ENCODE measurements at regions not wholly inside any gene's neighbourhood (a gene's known extent, or its start where the extent isn't known, plus 50 kb on each side); places are given as distances from the start of the nearest gene placed in this dataset.
"Not testable (repeated sequence)": the region's sequence is repeated elsewhere in the genome, so short reads cannot be mapped to it uniquely, and the experiment has no call there.

DNA sequence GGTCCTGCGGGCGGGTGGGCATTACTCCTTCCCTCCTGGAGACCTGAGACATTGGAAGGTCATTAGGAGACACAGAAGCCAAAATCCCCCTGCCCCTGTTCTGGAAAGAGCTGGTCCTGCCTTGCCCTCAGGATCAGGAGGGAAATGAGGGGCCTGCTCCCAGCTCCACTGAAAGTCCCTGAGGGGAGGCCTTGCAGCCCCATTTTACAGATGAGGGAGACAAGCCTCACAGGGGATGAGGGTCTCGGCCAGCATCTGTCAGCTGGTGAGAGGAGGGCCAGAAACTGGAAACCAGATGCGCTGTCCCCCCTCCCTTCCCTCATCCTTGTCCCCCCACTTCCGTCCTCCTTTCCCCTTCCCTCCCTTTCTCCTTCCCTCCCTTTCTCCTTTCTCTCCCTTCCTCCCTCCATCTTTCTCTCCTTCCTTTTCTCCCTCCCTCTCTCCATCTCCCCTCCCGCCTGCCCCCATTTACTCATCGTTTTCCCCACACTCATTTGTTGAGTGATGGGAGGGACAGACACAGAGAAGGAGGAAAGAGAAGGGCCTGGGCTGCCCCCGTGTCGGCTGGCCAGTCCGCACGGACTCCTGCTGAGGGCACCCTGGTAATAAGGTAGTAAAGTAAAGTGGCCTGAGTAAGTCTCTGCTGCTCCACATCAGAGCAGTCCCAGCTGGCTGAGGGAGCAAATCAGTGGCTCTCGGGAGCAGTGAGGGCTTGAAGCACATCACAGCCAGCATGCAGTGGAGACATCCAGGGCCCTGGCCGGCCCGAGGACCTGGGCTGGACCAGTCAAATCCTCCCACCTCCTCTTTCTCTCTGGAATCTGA, 112.4 kb upstream of the ALDH1A3 start:
- FAIRE-seq = no peak

DNA sequence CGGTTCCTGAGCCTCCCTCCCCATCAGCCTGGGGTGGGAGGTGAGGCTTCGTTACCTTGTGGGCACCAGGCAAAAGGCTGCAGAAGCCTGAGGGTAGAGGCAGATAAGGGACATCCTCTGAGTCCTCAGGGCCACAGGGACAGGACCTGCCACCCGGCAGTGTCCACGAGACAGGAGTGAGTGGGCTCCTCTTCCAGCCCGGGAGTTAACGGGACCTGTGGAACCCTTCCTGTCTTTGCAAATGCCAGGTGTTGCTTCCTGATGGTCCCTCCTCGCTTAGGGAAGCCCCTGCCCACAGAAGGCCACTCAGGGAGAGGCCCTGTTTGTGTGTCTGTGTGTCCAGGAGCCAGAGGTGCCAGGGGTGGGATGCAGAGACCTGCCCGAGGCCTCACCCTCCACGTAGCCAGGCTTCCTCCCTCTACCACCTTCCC, 111.1 kb upstream of the ALDH1A3 start:
- no peak for FAIRE-seq

DNA sequence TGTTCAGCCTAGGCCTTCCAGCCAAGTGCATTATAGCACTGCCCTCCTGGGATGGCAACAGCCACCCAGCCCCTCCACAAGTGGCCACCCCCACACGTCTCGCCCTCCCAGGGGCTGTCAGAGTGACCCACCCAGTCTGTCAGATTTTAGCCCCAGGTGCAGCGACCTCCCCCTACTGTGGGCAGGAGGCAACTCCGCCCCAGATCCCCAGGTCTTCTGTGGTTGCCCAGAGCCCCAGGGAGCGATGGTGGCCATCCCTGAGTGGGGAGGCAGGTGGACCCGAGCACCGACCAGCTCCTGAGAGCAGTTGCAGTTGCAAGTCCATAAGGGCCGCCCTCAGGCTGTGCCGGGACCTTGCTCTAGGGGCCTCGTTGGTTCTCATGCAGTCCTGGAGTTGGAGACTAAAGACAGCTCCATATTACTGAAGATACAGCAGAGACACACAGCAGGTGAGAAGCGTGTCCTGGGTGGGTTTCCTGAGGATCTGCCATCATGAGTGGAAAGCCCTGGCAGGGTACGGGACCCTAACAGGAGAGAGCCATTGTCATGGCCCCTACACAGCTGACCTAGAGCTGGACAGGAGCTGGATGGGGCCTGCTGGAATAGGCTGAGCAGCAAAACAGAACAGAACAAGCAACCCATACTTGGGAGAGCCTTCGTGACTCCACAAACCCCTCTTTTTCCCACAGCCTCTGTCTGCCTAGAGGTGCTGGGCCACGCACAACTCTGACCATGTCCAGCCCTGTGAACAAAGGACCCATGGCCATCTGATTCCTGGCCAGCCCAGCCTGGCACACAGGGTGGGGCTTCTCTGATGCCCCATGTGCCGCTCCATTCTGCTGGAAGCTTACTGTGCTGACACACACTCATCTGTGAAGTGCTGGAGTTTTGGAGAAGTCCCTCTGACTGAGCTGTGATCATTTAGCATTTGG, 110.3 kb upstream of the ALDH1A3 start:
- FAIRE-seq = no peak

DNA sequence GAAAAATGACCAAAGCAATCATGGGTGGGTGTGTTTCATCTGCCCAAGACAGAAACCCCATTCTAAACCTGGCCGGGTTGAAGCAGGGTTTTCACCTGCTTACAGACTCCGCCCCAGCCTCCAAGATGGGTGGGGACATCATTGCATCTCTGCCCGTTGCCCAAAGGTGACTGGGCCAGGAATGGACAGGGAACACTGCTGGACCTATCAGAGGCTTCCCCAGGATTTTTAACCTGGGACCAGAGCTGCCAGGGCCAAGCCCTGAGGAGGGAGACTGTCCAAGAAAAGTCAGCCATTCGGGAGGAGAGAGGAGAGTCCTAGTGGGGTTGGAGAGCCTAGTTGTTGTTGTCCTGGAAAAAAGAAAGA, 109.7 kb upstream of the ALDH1A3 start:
- no peak for FAIRE-seq

DNA sequence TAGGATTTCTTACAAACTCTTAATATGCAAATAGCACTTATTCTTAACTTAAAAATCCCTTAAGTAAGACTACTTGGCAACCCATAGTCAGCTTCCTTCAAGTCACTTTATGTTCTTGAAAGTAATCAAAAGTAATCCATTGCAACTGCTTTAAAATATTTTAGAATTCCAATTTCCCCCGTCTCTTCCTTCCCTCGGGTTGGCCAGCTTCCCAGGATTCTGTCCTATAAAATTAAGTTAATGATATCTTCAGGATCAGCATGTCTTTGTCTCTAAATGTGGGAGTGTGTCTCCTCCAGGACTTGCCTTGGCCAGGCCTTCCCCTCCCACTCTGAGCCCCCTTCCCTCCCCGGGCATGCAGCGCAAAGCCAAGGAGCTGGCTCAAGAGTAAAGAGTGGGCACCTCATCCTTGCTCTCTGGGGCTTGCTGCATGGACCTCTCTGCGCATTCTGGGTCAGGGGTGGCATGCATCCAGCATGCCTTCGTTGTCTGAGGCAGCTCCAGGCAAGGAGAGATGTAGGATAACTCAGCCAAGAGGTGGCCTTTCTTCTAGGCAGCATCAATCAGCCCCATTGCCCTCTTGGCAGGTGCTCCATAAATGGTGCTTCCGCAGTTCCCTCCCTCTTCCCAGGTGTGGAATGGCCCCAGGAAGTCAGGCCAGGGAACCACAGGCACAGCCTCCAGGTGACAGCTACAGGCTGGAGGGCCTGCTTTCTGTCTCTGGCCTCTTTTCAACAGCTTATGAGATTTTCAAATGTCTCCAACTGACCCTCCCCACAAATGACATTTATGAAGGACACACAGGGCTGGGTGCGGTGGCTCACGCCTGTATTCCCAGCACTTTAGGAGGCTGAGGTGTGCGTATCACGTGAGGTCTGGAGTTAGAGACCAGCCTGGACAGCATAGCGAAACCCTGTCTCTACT, 108.7 kb upstream of the ALDH1A3 start:
- FAIRE-seq = peak; percentile 4

DNA sequence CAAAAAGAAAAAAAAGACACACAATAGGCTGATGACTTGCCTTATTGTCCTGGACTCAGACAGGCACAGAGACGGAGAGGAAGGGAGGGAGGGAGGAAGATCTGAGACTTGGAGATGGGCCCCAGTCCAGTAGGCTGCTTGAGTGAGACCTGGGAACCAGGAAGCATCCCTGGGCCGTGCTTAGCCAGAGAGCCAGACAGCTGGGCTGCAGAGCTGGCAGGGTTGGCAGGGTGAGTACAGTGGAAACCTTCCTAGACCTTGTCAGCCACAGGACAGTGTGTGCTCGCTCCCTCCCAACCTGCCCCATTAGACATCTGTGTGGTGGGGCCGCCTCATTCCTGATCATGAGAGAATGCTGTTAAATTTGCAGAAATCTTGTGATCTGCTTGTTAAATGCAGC, 107.9 kb upstream of the ALDH1A3 start:
- no peak for FAIRE-seq

DNA sequence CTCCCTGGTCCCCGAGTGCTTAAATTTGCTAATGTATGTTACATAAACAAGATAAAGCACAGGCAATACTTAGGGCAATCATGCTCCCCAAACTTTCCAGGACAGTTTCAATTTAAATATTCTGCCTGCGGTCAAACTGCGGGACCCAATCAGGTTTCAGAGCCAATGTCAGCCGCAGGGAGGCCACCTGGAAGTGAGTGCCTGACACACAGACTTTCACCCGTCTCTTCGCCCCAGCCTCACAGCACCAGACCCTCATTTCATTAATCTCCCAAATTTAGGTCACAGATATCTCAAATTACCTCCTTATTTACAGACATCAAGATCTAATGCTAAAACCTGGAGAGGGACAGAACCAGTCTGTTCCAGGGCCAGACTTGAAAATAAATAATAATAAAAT, 107.2 kb upstream of the ALDH1A3 start:
- peak; percentile 63 for FAIRE-seq

DNA sequence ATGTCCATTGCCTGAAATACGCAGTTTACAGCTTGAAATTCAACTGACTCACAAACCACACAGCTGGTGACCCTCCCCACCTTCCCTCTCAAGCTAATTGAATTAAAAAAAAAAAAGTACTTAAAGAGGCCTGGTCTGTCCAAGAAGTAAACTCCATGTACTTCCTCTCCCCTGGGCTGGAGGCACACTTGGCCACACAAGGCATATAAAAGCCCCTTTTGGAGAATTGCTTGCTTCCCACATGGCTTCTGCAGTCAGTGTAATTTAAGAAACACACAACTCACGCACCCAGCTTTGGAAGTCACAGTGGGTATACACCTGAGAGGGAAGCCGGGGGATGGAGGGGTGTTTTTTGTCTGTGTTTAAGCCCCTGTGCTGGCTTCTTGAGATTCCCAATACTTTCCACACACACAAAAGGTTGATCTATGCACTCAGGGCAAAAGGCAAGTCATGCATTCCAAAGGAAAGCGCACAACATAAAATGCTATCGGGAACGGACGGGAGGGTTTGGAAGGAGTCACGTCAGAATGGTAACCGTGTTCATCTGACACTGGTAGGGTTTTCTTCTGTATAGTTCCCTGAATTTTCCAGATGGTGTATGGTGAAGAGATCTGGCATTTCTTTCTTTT, 106.6 kb upstream of the ALDH1A3 start:
- FAIRE-seq = no peak

DNA sequence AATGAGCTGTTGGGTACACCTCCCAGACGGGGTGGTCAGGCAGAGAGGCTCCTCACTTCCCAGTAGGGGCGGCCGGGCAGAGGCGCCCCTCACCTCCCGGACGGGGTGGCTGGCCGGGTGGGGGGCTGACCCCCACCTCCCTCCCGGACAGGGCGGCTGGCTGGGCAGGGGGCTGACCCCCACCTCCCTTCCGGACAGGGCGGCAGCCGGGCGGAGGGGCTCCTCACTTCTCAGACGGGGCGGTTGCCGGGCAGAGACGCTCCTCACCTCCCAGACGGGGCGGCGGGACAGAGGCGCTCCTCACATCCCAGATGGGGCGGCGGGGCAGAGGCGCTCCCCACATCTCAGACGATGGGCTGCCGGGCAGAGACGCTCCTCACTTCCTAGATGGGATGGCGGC, 105.6 kb upstream of the ALDH1A3 start:
- FAIRE-seq = not testable (repeated sequence)

DNA sequence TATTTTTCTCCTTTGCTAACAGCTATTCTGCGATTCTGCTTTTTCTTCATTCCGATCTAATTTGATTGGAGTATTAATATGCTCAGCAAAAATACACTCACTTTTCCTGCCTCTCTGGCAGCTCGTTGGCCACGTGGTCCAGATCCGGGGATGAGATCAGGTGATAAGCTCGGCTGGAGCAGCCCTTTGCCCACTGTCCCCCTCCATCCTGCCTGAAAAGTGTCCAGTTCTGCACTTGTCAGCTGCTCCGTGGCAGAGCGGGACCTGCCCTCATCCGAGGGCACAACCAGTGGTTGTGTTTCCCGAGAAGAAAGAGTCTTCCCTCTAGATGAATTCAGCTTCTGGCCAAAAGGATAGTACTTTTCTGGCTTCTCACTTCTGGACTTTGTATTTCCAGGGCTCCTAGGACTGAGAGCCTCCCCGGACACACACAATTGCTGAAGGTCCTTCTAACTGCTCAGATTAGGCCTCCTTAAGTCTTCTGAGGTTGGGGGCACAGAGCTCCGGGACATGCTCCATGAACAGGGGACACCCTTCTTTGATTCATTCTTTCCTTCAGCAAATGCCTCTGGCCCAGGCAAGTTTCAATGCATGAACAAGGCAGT, 103.9 kb upstream of the ALDH1A3 start:
- FAIRE-seq = no peak

DNA sequence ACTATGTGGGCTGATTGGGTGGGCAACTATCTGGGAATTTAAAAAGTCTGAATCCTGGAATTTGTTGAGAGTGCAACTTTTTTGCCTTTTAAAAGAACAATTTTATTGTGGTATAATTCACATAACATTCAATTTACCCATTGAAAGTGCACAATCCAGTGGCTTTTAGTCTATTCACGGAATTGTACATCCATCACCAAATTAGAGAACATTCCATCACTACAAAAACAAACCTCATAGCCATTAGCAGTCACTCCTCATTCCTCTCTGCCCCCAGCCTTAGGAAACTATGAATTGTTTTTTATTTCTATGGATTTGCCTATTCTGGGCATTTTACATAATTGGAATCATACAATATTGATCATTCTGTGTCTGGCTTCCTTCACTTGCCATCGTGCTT, 101.8 kb upstream of the ALDH1A3 start:
- FAIRE-seq = no peak

DNA sequence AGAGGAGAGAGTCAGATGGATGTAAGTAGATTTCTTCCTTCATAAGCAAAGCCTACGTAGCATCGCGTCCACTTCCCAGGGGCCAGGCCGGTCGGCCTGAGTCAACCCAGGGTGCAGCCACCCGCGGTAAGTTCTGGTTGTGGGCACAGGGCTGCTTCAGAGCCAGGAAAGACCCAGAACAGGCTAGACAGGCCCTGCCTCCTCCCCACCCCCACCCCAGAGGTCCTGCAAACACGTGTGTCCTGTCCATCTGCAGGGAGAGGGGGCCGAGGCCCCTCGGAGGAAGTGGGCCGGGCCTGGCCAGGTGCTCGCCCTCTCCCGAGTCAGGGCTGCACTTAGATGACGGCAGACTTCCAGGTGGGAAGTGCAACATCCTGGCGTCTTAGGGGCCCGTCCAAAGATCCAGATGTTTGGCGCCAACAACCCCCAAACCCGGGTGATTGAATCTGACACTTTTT, 100.8 kb upstream of the ALDH1A3 start:
- no peak for FAIRE-seq

DNA sequence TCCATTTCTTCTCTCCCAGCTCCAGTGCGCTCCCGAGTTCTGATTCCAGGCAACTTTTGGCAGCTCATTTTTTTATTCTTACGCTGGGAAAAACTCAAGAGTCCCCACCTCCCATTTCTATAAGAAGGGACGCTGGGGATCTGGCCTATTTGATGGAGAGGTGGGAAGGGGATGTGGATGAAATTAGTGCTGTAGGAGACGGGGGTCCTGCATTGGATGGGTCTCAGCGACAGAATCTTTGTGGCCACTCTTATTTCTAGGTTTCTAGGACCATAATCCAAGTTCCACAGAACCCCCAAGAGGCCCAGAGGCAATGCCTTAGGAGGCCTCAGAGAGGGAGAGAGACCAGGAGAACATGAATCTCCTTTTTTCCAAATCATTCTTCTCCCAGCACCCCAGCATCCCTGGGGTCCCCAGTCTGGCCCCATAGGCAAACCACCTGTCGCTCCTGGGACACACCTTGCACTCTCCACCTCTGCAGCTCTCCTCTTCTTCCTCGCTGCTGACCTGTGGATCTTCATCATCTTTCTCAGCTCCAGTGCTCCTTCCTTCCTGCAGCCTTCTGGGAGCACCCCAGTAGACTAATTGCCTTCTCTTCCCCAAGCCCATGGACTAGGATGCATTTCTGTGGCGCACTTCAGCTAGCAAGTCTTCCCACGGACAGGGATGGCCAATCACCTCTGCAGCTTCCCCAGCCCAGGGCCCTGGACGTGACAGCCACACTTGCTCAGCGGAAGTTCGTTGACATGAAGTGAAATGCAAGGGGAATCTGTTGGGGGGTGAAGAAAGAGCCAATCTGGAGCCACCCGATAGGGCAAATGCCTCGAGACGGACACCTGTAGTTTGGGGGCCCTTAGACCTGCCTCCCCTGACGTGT, 100.1 kb upstream of the ALDH1A3 start:
- no peak for FAIRE-seq

DNA sequence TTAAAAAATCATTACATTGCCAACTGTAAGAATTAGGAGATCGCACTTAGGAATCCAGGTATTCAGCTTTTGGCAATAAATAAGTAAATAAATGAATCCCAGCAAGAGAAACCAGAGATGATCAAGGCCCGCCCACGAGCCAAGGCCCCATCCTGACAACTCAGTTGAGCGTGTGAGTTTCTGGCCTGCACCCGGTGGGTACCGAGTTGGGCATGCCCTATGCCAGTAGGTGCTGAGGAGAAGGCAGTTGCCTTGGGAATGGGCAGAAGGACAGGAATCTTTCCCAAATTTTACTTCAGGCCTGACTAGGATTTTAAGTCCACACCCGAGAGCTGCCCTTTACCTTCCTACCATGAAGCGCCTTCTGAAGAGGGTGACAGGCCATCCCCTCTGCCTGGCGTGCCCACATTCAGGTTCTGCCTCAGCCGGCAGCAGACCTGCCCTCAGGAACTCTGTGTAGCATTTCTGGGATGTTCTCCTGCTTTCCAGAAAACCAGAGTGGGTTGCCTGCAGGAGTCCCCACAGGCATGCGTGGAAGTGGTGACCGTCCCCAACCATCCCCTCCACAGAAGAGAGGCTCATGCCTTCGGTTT, 99.3 kb upstream of the ALDH1A3 start:
- FAIRE-seq = no peak

DNA sequence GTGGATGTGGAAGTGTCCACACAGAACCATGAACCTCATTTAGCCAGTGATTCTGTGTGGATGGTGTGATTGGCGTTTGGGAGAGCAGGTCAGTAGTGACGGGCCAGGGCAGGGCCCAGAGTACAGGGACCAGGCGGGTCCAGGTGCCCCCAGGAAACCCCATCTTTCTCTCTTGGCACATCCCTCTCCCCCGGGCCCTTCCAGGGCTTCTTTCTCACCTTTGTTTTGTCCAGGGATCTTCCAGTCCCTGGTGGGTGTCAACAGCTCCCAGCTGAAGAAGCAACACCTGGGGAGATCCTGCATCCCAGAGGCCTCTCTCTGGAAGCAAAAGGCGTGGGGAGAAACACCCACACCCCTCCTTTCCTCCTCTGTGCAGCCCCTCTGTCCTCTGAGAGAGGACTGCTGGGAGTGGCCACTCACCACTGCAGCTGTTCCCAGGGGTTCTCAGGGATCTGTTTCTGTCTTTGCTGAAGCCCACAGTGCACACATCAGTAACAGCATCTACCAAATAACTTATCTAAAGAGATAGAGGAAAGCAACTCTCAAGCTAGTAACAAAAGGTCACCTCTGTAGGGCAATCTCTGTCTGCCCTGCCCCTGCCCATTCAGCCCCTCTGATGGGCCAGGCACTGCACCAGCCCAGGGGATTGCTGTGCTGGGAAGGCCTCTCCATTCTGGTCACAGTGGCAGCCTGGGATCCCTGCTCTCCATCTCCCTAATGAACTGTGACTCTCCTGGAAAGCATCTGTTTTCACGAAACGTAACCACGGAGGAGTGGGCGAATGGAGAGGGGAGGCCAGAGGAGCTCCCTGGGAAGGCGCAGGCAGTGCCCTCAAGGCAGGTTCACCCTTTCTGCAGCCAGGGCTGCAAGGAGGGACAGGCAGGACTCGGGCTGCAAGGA, 98.3 kb upstream of the ALDH1A3 start:
- no peak for FAIRE-seq

DNA sequence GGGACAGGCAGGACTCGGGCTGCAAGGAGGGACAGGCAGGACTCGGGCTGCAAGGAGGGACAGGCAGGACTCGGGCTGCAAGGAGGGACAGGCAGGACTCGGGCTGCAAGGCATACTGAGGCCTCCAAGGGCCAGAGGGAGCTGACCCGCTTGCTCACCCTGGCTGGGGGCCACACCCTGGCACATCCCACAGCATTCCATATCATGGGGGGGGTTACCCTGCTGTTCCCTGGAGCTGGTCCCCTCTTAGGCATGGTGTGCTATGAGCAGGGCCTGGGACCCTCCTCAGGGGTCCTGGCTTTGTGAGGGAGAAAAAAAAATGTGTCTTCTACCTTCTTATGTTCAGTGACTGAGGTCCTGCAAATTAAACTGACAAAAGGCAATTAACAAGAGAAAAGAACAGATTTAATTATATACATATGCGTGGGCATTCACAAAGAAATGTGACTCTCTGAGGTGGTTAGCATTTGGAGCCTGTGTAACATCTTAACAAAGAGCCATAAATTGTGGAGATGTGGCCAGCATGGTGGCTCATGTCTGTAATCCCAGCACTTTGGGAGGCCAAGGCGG, 97.6 kb upstream of the ALDH1A3 start:
- FAIRE-seq = no peak

DNA sequence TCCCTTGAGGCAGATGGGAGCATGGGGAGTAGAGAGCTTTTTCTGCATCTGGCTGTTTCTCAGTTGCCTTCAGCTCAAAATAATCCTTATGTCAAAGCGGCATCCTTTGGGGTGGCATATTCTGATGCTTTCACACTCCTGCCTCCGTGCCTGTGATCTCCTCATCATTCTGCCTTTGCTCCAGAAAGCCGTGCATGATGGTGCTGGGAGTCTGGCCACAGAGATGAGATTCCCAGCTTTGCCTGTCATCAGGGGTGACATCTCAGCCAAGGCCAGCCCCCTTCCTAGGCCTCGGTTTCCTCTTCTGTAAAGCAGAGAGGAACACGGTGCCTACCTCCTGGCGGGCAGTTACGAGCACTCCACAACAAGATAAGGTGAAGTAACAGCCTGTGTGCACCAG, 96.3 kb upstream of the ALDH1A3 start:
- FAIRE-seq = no peak

DNA sequence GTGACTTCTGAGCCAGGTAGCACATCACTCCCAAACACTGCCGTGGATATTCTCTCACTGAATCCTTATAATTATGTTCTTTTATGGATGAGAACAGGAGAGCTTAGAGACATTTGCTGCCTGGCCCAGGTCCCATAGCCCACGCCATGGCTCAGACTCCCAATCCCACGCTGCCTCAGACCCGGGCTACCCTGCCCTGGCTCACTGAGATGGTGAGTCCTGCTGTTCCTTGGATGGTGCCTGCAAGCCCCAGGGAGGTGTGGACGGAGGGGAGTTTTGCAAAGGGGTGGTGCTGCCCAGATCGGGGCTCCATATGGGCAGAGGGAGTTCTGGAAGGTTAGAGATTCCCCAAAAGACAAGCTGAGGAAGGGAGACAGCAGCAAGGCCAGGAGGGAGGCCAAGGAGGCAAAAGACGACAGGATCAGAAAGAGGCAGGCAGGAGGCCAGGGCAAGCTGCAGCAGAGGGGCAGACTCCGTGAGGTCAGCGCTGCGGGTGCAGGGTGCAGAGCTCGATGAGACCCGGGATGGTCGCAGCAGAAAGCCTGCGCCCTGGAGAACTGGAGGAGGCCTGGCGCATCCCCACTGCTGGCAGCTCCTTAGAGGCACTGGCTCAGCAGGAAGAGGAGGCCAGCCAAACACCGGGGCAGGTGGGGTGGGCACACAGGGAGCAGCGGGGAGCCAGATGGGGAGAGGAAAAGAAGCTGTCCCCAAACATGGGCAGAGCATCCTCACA, 95.7 kb upstream of the ALDH1A3 start:
- no peak for FAIRE-seq

All from endometrium (tissue), 2 donors.